ENCODE measurements at regions not wholly inside any gene's neighbourhood (a gene's known extent, or its start where the extent isn't known, plus 50 kb on each side); places are given as distances from the start of the nearest gene placed in this dataset.

- TF ChIP-seq YY1 (tag by site-specific recombination; IDR thresholded peaks at IDR 0.05) (no peak), ZFP3 (tag by site-specific recombination; IDR thresholded peaks at IDR 0.05; ENCODE audit: low read depth) (no peak), ZSCAN18 (tag by site-specific recombination; IDR thresholded peaks at IDR 0.05) (no peak), ZNF146 (tag by site-specific recombination; IDR thresholded peaks at IDR 0.05) (no peak), RBAK (tag by site-specific recombination; IDR thresholded peaks at IDR 0.05) (no peak), ZNF112 (tag by site-specific recombination; IDR thresholded peaks at IDR 0.05) (no peak), REPIN1 (tag by site-specific recombination; IDR thresholded peaks at IDR 0.05; ENCODE audit: low read depth) (no peak), ZNF677 (tag by site-specific recombination; IDR thresholded peaks at IDR 0.05) (no peak)
- TF ChIP-seq, protein P1, sequence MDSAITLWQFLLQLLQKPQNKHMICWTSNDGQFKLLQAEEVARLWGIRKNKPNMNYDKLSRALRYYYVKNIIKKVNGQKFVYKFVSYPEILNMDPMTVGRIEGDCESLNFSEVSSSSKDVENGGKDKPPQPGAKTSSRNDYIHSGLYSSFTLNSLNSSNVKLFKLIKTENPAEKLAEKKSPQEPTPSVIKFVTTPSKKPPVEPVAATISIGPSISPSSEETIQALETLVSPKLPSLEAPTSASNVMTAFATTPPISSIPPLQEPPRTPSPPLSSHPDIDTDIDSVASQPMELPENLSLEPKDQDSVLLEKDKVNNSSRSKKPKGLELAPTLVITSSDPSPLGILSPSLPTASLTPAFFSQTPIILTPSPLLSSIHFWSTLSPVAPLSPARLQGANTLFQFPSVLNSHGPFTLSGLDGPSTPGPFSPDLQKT (IDR thresholded peaks at IDR 0.05; ENCODE audit: borderline replicate concordance, low read depth, low read length), result no peak
- TF ChIP-seq, protein P2, sequence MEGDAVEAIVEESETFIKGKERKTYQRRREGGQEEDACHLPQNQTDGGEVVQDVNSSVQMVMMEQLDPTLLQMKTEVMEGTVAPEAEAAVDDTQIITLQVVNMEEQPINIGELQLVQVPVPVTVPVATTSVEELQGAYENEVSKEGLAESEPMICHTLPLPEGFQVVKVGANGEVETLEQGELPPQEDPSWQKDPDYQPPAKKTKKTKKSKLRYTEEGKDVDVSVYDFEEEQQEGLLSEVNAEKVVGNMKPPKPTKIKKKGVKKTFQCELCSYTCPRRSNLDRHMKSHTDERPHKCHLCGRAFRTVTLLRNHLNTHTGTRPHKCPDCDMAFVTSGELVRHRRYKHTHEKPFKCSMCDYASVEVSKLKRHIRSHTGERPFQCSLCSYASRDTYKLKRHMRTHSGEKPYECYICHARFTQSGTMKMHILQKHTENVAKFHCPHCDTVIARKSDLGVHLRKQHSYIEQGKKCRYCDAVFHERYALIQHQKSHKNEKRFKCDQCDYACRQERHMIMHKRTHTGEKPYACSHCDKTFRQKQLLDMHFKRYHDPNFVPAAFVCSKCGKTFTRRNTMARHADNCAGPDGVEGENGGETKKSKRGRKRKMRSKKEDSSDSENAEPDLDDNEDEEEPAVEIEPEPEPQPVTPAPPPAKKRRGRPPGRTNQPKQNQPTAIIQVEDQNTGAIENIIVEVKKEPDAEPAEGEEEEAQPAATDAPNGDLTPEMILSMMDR (tag by site-specific recombination; IDR thresholded peaks at IDR 0.05), result no peak
- TF ChIP-seq, protein P3, sequence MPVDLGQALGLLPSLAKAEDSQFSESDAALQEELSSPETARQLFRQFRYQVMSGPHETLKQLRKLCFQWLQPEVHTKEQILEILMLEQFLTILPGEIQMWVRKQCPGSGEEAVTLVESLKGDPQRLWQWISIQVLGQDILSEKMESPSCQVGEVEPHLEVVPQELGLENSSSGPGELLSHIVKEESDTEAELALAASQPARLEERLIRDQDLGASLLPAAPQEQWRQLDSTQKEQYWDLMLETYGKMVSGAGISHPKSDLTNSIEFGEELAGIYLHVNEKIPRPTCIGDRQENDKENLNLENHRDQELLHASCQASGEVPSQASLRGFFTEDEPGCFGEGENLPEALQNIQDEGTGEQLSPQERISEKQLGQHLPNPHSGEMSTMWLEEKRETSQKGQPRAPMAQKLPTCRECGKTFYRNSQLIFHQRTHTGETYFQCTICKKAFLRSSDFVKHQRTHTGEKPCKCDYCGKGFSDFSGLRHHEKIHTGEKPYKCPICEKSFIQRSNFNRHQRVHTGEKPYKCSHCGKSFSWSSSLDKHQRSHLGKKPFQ (tag by site-specific recombination; IDR thresholded peaks at IDR 0.05), result no peak
Observed at GRCh38 chr9:11577522-11577921, 964.7 kb upstream of the PTPRD start.

All from HEK293 (cell line).